ENCODE measurements at regions not wholly inside any gene's neighbourhood (a gene's known extent, or its start where the extent isn't known, plus 50 kb on each side); places are given as distances from the start of the nearest gene placed in this dataset.

DNA sequence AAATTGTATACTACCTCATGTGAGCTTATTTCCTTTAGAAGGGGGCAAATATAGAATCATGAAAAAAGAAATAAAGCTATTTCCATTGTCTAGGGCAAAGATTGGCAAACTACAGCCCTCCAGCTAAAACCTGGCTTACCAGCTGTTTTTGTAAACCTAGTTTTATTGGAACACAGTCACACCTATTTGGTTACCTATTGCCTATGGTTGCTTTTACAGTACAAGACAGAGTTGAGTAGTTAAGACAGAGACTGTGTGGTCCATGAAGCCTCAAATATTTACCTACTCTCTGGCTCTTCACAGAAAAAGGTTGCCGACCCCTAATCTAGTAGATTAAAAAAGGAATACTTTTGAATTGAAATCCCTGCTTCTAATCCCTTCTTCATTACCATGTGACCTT is 88.8 kb upstream of the ENPP6 start:
- 29% methylated on average over 1 of the region's 1 CpG for WGBS (ENCODE audit: insufficient coverage, low coverage, low lambda C conversion rate, missing lambda C conversion rate)
- intact Hi-C loops (cut with DNase I), result no loop called here
- no peak for ATAC-seq
- Histone ChIP-seq H3K27me3 (no peaks in the 10 kb centered on the region), H3K4me1 (peaks cover 0 to 9% (median 0%) of the 10 kb centered on the region in 4 donors), H3K4me3 (no peak overlapping the region), H3K27ac (no peak overlapping the region), H3K9me3 (no peaks in the 10 kb centered on the region), H3K36me3 (no peaks in the 10 kb centered on the region)
- no peak for DNase-seq
- TF ChIP-seq, protein P1, sequence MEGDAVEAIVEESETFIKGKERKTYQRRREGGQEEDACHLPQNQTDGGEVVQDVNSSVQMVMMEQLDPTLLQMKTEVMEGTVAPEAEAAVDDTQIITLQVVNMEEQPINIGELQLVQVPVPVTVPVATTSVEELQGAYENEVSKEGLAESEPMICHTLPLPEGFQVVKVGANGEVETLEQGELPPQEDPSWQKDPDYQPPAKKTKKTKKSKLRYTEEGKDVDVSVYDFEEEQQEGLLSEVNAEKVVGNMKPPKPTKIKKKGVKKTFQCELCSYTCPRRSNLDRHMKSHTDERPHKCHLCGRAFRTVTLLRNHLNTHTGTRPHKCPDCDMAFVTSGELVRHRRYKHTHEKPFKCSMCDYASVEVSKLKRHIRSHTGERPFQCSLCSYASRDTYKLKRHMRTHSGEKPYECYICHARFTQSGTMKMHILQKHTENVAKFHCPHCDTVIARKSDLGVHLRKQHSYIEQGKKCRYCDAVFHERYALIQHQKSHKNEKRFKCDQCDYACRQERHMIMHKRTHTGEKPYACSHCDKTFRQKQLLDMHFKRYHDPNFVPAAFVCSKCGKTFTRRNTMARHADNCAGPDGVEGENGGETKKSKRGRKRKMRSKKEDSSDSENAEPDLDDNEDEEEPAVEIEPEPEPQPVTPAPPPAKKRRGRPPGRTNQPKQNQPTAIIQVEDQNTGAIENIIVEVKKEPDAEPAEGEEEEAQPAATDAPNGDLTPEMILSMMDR (IDR thresholded peaks at IDR 0.05), result no peak
- no peak for TF ChIP-seq POLR2A (IDR thresholded peaks at IDR 0.05)

DNA sequence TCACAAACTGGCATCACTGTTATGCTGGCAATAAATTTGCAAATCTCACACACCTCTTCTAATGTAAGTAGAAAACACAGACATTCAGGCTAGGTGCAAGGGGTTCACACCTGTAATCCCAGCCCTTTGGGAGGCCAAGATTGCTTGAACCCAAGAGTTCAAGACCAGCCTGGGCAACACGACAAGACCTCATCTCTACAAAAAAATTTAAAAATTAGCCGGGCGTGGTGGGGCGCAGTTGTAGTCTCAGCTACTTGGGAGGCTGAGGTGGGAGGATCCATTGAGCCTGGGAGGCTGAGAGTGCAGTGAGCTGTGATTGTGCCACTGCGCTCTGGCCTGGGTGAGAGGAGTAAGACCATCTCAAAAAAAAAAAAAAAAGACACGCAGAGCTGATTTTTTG is 83.1 kb upstream of the ENPP6 start:
- ATAC-seq, result no peak
- H3K36me3 ChIP-seq, result no peaks in the 10 kb centered on the region
- 90% methylated on average over 5 of the region's 6 CpGs for WGBS (ENCODE audit: insufficient coverage, low coverage, low lambda C conversion rate, missing lambda C conversion rate)

DNA sequence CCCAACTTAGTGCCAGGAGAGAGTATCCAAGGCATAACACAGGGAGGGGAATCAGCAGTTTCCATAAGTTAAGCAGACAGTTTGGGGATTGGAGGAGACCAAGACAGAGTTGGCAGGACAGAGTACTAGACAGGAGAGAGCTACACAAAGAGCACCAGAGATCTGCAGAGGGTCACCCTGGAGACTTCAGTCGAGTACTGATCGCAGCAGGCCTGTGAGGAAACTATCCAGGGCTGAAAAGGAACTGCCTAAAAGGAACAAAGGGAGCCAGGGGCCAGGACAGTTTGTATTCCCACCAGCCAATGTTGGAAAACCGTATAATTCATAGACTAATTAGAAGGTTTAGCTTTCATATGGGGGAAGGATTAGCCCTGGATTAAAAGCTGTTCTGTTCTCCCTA is 80.6 kb upstream of the ENPP6 start:
- WGBS (ENCODE audit: insufficient coverage, low coverage, low lambda C conversion rate, missing lambda C conversion rate), result 89% methylated on average over 3 of the region's 3 CpGs
- H3K4me3 ChIP-seq, result no peak overlapping the region
- no peaks in the 10 kb centered on the region for H3K9me3 ChIP-seq
- no peaks in the 10 kb centered on the region for H3K4me1 ChIP-seq
- intact Hi-C loops (cut with DNase I), result no loop called here
- H3K36me3 ChIP-seq, result no peaks in the 10 kb centered on the region
- no peak for ATAC-seq
- H3K27me3 ChIP-seq, result no peaks in the 10 kb centered on the region
- H3K27ac ChIP-seq, result no peak overlapping the region
- no peak for TF ChIP-seq POLR2A (IDR thresholded peaks at IDR 0.05)
- TF ChIP-seq, protein P1 (IDR thresholded peaks at IDR 0.05), result no peak
- DNase-seq, result no peak

More for the DNA sequence above, 83.1 kb upstream of the ENPP6 start:
- Histone ChIP-seq H3K4me3 (no peak overlapping the region), H3K4me1 (no peaks in the 10 kb centered on the region), H3K27me3 (no peaks in the 10 kb centered on the region), H3K27ac (no peak overlapping the region), H3K9me3 (no peaks in the 10 kb centered on the region)
- no peak for DNase-seq
- no peak for TF ChIP-seq POLR2A (IDR thresholded peaks at IDR 0.05)
- TF ChIP-seq, protein P1 (IDR thresholded peaks at IDR 0.05), result no peak
- intact Hi-C loops (cut with DNase I), result no loop called here

DNA sequence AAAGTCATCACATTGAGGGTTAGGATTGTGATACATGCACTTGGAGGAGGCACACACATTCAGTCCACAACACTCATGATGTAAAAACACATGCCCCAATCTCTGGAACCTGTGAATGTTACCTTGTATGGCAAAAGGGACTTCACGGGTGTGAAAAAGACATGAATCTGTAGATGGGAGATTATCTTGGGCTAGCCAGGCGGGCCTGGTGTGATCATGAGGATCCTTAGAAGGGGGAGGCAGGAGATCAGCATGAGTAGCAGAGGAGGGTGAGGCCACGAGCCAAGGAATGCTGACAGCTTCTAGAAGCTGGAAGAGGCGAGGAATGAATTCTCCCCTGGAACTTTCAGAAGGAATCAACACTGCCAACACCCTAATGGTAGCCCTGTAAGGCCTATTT is 77.5 kb upstream of the ENPP6 start:
- Histone ChIP-seq H3K4me3 (no peak overlapping the region), H3K36me3 (no peaks in the 10 kb centered on the region), H3K27ac (no peak overlapping the region), H3K4me1 (no peaks in the 10 kb centered on the region), H3K9me3 (no peaks in the 10 kb centered on the region), H3K27me3 (no peaks in the 10 kb centered on the region)
- TF ChIP-seq, protein P1 (IDR thresholded peaks at IDR 0.05), result no peak
- DNase-seq (no peak), ATAC-seq (no peak)
- intact Hi-C loops (cut with DNase I), result no loop called here
- WGBS (ENCODE audit: insufficient coverage, low coverage, low lambda C conversion rate, missing lambda C conversion rate), result 90% methylated on average over 4 of the region's 4 CpGs

DNA sequence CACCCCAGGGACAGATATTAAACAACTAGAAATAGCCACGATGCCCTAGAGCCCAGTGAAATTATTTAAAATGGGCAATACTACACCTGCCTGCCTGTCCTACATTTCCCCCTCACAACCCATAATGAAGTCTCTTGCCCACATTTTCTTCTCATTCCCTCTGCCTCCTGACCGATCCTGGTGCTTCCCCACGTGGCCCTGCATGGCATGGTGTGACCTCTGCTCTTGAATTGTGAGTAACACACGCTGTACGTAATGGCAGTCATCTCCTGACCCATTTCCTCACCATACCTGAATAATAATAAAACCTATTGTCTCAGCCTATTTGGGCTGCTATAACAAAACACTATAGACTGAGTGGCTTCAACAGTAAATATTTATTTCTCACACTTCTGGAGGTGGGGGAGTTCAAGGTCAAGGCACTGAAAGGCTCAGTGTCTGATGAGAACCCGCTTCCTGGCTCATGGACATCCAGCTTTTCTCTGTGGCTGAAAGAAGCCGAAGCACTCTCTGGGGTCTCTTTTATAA is 77.0 kb upstream of the ENPP6 start:
- Histone ChIP-seq H3K4me3 (no peak overlapping the region), H3K27me3 (no peaks in the 10 kb centered on the region), H3K9me3 (no peaks in the 10 kb centered on the region), H3K27ac (no peak overlapping the region), H3K36me3 (no peaks in the 10 kb centered on the region), H3K4me1 (peaks cover 0 to 1% (median 0%) of the 10 kb centered on the region in 4 donors)
- DNase-seq (no peak), ATAC-seq (no peak)
- TF ChIP-seq, protein P1 (IDR thresholded peaks at IDR 0.05), result no peak
- TF ChIP-seq POLR2A (IDR thresholded peaks at IDR 0.05), result no peak
- 84% methylated on average over 6 of the region's 7 CpGs for WGBS (ENCODE audit: insufficient coverage, low coverage, low lambda C conversion rate, missing lambda C conversion rate)
- intact Hi-C loops (cut with DNase I), result no loop called here

Data from right lobe of liver (tissue), 6 donors.